ENCODE measurements at regions not wholly inside any gene's neighbourhood (a gene's known extent, or its start where the extent isn't known, plus 50 kb on each side); places are given as distances from the start of the nearest gene placed in this dataset.

GRCh38 chr6:25172819-25173218 lies 106.4 kb upstream of the CARMIL1 start:
- FAIRE-seq (no peak), DNase-seq (ENCODE audit: insufficient read length, low spot score) (no peak)
- TF ChIP-seq CTCF (IDR thresholded peaks at IDR 0.05; ENCODE audit: insufficient read depth, missing control alignments): no peak

GRCh38 chr6:25173246-25173645 lies 105.9 kb upstream of the CARMIL1 start:
- no peak for FAIRE-seq
- no peak for DNase-seq (ENCODE audit: insufficient read length, low spot score)
- no peak for TF ChIP-seq CTCF (IDR thresholded peaks at IDR 0.05; ENCODE audit: insufficient read depth, missing control alignments)

- FAIRE-seq (no peak), DNase-seq (ENCODE audit: insufficient read length, low spot score) (no peak)
- TF ChIP-seq CTCF (IDR thresholded peaks at IDR 0.05; ENCODE audit: insufficient read depth, missing control alignments): no peak
These were observed 105.2 kb upstream of the CARMIL1 start for GRCh38 chr6:25173951-25174474.

GRCh38 chr6:25174678-25175077 lies 104.5 kb upstream of the CARMIL1 start:
- DNase-seq (ENCODE audit: insufficient read length, low spot score): no peak
- TF ChIP-seq CTCF (IDR thresholded peaks at IDR 0.05; ENCODE audit: insufficient read depth, missing control alignments): no peak
- FAIRE-seq: no peak

- DNase-seq (ENCODE audit: insufficient read length, low spot score) (no peak), FAIRE-seq (no peak)
- no peak for TF ChIP-seq CTCF (IDR thresholded peaks at IDR 0.05; ENCODE audit: insufficient read depth, missing control alignments)
These were observed 104.0 kb upstream of the CARMIL1 start for GRCh38 chr6:25175196-25175595.

GRCh38 chr6:25175681-25176080 lies 103.5 kb upstream of the CARMIL1 start:
- no peak for FAIRE-seq
- DNase-seq (ENCODE audit: insufficient read length, low spot score): no peak
- no peak for TF ChIP-seq CTCF (IDR thresholded peaks at IDR 0.05; ENCODE audit: insufficient read depth, missing control alignments)

GRCh38 chr6:25176466-25176865 lies 102.7 kb upstream of the CARMIL1 start:
- no peak for FAIRE-seq
- no peak for TF ChIP-seq CTCF (IDR thresholded peaks at IDR 0.05; ENCODE audit: insufficient read depth, missing control alignments)
- DNase-seq (ENCODE audit: insufficient read length, low spot score): no peak
